GM12891 (cell line): ENCODE measurements at regions not wholly inside any gene's neighbourhood (a gene's known extent, or its start where the extent isn't known, plus 50 kb on each side); places are given as distances from the start of the nearest gene placed in this dataset.
A peak's percentile ranks its signal among the peaks of the same experiment; 100 is the strongest.

ENCODE experiments used
- DNase-seq: peaks from one replicate; pipeline ENCODE4 v3.0.0; 2011; ENCODE audit warnings: low spot score; ENCODE audit not compliant: insufficient read length
- FAIRE-seq: peaks from 2 replicates; lab custom pipeline; 2011; peaks lifted over from hg19 to GRCh38; lab: Jason Lieb, UNC
- PAX5 ChIP-seq: IDR thresholded peaks from 2 replicates; pipeline ENCODE4 v1.6.1; 2011; ENCODE audit warnings: low read length, moderate library complexity, mild to moderate bottlenecking; ENCODE audit not compliant: insufficient read depth, severe bottlenecking
- POLR2A ChIP-seq: IDR thresholded peaks from 2 replicates; pipeline ENCODE4 v1.6.1; 2011; ENCODE audit warnings: low read depth, low read length, control low read depth
- POLR2AphosphoS5 ChIP-seq: IDR thresholded peaks from 2 replicates; pipeline ENCODE4 v1.6.1; 2011; ENCODE audit warnings: low read depth, low read length, control low read depth
- POU2F2 ChIP-seq: IDR thresholded peaks from 2 replicates; pipeline ENCODE4 v1.6.1; 2011; ENCODE audit warnings: low read depth, mild to moderate bottlenecking, control low read depth, low read length, moderate library complexity
- SPI1 ChIP-seq: IDR thresholded peaks from 2 replicates; pipeline ENCODE4 v1.6.1; 2011; ENCODE audit warnings: low read depth, low read length, control low read depth
- TAF1 ChIP-seq: IDR thresholded peaks from 2 replicates; pipeline ENCODE4 v1.6.1; 2011; ENCODE audit warnings: low read depth, low read length, control low read depth

- TF ChIP-seq POLR2A (no peak), SPI1 (no peak), PAX5 (no peak), TAF1 (no peak), POLR2AphosphoS5 (no peak), POU2F2 (no peak)
- FAIRE-seq = no peak
- no peak for DNase-seq
These were observed 344.6 kb upstream of the ACVR2A start for GRCh38 chr2:147500229-147500628.

DNA sequence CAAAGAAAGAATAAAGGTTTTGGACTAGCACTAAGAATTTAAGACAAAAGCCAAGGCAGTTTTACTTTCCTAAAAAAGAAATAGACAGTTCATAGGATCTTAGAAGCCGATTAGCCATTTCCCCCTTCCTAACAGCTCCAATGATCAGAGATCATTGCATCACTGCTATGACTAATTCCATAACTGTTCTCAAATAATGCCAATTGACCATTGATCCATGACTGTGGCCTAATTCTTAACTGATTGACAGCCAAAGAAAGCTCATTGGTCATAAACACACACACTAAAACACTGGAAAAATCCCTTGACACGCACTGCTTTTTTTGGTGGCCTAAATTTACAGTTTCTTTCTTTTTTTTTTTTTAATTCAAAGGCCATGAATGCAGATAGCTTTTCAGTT, 345.0 kb upstream of the ACVR2A start:
- FAIRE-seq (no peak), DNase-seq (no peak)
- no peak for TF ChIP-seq POLR2AphosphoS5
- no peak for TF ChIP-seq POU2F2
- no peak for TF ChIP-seq PAX5
- no peak for TF ChIP-seq TAF1

DNA sequence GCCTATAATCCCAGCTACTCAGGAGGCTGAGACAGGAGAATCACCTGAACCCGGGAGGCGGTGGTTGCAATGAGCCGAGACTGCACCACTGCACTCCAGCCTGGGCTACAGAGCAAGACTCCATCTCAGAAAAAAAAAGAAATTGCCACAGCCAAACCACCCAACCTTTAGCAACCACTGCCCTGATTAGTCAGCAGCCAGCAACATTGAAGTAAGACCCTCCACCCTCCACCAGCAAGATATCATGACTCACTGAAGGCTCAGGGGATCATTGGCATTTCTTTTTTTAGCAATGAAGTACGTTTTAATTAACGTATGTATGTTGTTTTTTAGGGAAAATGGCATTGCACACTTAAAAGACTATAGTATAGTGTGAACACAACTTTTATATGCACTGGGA, 349.1 kb upstream of the ACVR2A start:
- TF ChIP-seq TAF1 (no peak), POLR2A (no peak)
- no peak for DNase-seq
- no peak for FAIRE-seq

DNA sequence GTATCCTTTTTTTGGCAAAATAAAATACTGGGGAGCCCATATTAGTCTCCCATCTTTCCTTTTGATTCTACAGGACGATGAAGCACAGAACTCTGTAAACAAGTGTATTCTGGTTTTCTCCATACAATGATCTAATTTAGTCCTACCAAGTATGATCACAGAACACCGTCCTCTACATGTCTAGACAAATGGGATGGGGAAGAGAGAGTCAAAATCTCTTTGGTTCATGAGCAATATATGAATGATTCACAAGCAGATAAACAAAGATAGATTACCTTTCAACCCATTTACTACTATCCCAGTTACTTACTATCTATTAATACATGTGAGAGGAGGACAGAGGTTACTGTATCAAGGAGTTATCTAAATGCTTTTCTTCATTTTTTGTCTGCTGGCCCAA, 352.4 kb upstream of the ACVR2A start:
- DNase-seq = no peak
- no peak for FAIRE-seq
- no peak for TF ChIP-seq POLR2AphosphoS5
- TF ChIP-seq TAF1 = no peak
- no peak for TF ChIP-seq POLR2A
- no peak for TF ChIP-seq SPI1
- no peak for TF ChIP-seq PAX5
- TF ChIP-seq POU2F2 = no peak

DNA sequence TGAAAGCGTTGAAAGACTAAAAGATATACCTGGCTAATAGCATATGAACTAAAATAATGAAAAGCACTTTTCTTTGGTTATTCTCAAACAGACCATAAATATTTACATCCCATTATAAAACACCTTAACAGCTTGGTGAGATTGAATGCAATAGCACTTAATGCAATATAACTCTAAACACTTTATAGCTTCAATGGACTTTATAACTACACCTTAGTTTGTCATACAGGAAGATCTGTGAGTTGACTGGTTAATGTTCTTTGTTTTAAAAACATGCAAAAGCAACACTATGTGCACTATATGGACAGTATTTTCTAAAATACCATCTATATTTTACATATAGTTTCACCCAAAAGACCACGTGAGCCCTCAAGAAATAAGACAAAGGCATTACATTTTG, 353.3 kb upstream of the ACVR2A start:
- FAIRE-seq = no peak

GRCh38 chr2:147490401-147491261, 354.2 kb upstream of the ACVR2A start:
- no peak for DNase-seq
- no peak for TF ChIP-seq POLR2AphosphoS5
- no peak for TF ChIP-seq POU2F2
- no peak for TF ChIP-seq SPI1
- no peak for TF ChIP-seq TAF1
- no peak for TF ChIP-seq POLR2A
- no peak for TF ChIP-seq PAX5
- FAIRE-seq = no peak

More for the DNA sequence above, 353.3 kb upstream of the ACVR2A start:
- no peak for DNase-seq
- TF ChIP-seq SPI1 (no peak), POU2F2 (no peak)

DNA sequence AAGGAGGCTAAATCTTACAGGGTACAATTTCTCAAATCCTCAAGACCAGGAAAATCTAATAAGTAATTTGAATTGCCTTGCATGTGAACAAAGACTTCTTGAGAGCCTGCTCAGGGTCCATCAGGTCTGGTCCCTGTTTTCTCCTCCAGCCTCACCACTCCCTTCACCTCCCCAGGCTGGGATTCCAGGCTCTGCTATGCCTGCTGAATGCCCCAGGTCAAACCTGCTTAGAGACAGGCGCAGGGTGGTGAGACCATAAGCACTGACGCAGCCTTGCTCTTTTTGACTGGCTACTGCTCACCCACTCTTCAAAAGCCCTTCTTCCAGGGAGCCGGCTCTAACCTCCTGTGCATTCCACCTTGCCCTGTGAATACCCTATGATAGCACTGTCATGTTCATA, 356.4 kb upstream of the ACVR2A start:
- TF ChIP-seq POU2F2 (no peak), SPI1 (no peak), TAF1 (no peak), POLR2A (no peak), POLR2AphosphoS5 (no peak), PAX5 (no peak)
- no peak for FAIRE-seq
- DNase-seq = no peak

DNA sequence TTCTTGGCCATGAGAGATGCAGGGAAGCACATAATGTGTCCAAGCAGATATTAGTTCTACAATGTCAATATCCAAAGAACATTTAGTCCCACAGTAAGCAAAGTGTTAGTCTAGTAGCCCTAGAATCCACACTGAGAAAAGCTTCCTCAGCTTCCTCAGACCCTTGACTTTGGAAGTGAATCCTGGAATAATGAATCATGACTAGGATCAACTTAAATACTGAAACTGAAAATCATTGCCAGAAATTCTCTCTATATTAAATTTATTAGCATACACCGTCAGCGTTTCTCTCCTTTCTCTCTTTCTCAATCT, 356.9 kb upstream of the ACVR2A start:
- no peak for DNase-seq
- TF ChIP-seq PAX5 = no peak
- FAIRE-seq = no peak

DNA sequence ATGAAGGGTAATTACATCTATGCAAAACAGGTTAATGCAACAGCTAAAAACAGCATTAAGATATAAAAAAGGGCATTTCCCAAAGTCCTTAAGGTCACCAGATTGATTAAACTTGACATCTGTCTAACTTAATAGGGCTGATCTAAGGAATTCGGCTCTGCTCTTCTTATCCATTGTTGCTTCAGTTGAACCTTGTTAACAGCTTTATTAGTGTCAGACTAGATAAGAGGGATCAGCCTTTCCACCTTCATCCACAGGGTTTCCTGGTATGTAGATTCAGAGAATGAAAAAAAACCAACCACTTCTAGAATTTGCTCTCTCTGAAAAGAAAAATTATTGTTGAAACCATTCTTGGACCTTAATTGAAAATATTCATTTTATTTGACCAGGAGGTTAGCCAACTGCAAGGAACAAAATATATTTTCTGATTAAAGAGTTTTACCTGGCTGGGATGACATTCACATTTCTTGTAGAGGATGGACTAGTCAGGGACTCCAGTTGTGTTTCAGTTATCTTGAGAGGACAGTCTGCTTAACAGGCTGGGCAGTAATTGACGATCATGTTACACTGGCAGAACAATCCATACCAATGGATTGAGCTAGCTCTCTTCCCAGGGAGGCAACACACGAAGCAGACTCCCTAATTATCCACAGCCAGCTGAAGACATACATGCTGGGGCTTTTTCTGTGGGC, 357.4 kb upstream of the ACVR2A start:
- FAIRE-seq (no peak), DNase-seq (no peak)
- no peak for TF ChIP-seq TAF1
- TF ChIP-seq POLR2A = no peak
- TF ChIP-seq POLR2AphosphoS5 = no peak
- no peak for TF ChIP-seq POU2F2
- no peak for TF ChIP-seq SPI1
- TF ChIP-seq PAX5 = no peak

DNA sequence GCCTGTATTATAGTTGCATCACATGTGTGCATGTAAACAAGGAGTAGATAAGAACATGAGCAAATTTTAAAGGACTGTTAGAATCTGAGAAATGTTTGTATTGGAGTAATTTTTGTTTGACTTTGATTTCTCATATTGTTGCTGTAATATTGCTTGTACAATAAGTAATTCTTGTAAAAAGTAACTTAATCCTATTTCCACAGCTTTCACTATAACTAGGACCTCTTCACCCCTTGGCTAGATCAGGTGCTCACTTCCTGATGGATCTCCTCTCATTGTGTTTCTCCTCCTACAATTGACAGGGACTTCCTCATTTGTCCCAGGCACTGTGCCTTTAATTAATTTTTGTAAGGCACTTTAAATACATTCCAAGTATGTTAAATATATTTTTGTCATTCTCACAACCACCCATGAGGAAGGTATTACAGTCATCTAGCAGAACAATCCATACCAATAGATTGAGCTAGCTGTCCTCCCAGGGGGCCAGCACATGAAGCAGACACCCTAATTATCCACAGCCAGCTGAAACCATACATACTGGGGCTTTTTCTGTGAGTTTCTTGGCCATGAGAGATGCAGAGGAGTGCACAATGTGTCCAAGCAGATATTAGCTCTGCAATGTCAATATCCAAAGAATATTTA, 359.5 kb upstream of the ACVR2A start:
- TF ChIP-seq POLR2A (no peak), SPI1 (0 out of 2 replicates have a peak, but pooled peaks have one; percentile 2)
- FAIRE-seq (no peak), DNase-seq (no peak)
